ENCODE measurements at regions not wholly inside any gene's neighbourhood (a gene's known extent, or its start where the extent isn't known, plus 50 kb on each side); places are given as distances from the start of the nearest gene placed in this dataset.

GRCh38 chrX:109844986-109845385, 111.9 kb upstream of the ACSL4 start:
- no peaks in the 10 kb centered on the region for H3K36me3 ChIP-seq (ENCODE audit: insufficient read depth, low read length)

GRCh38 chrX:109845996-109846395, 112.9 kb upstream of the ACSL4 start:
- Histone ChIP-seq H3K4me3 (ENCODE audit: insufficient read depth, low read depth, low read length) (no peak overlapping the region), H3K79me2 (ENCODE audit: insufficient read depth, low read length) (no peaks in the 10 kb centered on the region), H3K4me2 (ENCODE audit: low read length) (no peak overlapping the region), H4K20me1 (ENCODE audit: insufficient read depth, low read length) (no peaks in the 10 kb centered on the region), H3K27me3 (ENCODE audit: insufficient read depth, low read length) (no peaks in the 10 kb centered on the region), H3K4me1 (ENCODE audit: insufficient read depth, low read length) (peaks cover 19% of the 10 kb centered on the region), H3K9me3 (ENCODE audit: insufficient read depth, low read depth, low read length) (no peaks in the 10 kb centered on the region), H3K27ac (ENCODE audit: low read depth, low read length) (no peak overlapping the region), H2AFZ (ENCODE audit: low read depth, low read length) (no peak overlapping the region), H3K9ac (ENCODE audit: low read length) (no peak overlapping the region), H3K36me3 (ENCODE audit: insufficient read depth, low read length) (no peaks in the 10 kb centered on the region)
- peaks cover 25% of the 10 kb centered on the region for H3K4me1 Mint-ChIP-seq (ENCODE audit: low read depth, unreplicated experiment)
- H3K27me3 Mint-ChIP-seq (ENCODE audit: low read depth, unreplicated experiment) = no peaks in the 10 kb centered on the region
- H3K4me3 Mint-ChIP-seq (ENCODE audit: unreplicated experiment) = no peak overlapping the region
- peak; percentile 54 for FAIRE-seq
- no peaks in the 10 kb centered on the region for H3K9me3 Mint-ChIP-seq (ENCODE audit: unreplicated experiment)
- H3K27ac Mint-ChIP-seq (ENCODE audit: unreplicated experiment) = no peak overlapping the region
- DNase-seq (ENCODE audit: low read depth) = no peak
- H3K36me3 Mint-ChIP-seq (ENCODE audit: low read depth, unreplicated experiment) = no peaks in the 10 kb centered on the region
- TF ChIP-seq, protein P1, sequence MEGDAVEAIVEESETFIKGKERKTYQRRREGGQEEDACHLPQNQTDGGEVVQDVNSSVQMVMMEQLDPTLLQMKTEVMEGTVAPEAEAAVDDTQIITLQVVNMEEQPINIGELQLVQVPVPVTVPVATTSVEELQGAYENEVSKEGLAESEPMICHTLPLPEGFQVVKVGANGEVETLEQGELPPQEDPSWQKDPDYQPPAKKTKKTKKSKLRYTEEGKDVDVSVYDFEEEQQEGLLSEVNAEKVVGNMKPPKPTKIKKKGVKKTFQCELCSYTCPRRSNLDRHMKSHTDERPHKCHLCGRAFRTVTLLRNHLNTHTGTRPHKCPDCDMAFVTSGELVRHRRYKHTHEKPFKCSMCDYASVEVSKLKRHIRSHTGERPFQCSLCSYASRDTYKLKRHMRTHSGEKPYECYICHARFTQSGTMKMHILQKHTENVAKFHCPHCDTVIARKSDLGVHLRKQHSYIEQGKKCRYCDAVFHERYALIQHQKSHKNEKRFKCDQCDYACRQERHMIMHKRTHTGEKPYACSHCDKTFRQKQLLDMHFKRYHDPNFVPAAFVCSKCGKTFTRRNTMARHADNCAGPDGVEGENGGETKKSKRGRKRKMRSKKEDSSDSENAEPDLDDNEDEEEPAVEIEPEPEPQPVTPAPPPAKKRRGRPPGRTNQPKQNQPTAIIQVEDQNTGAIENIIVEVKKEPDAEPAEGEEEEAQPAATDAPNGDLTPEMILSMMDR (IDR thresholded peaks at IDR 0.05; ENCODE audit: insufficient read depth, low read depth, low read length) = no peak
- no peak for TF ChIP-seq EZH2 (IDR thresholded peaks at IDR 0.05; ENCODE audit: insufficient read depth, low read length)

More at GRCh38 chrX:109844986-109845385, 111.9 kb upstream of the ACSL4 start:
- Mint-ChIP-seq H3K4me3 (ENCODE audit: unreplicated experiment) (no peak overlapping the region), H3K27ac (ENCODE audit: unreplicated experiment) (no peak overlapping the region), H3K27me3 (ENCODE audit: low read depth, unreplicated experiment) (no peaks in the 10 kb centered on the region), H3K9me3 (ENCODE audit: unreplicated experiment) (no peaks in the 10 kb centered on the region), H3K36me3 (ENCODE audit: low read depth, unreplicated experiment) (no peaks in the 10 kb centered on the region), H3K4me1 (ENCODE audit: low read depth, unreplicated experiment) (peaks cover 25% of the 10 kb centered on the region)
- FAIRE-seq (no peak), DNase-seq (ENCODE audit: low read depth) (no peak)
- H3K4me2 ChIP-seq (ENCODE audit: low read length) = no peak overlapping the region
- H3K9ac ChIP-seq (ENCODE audit: low read length) = no peak overlapping the region
- H3K4me1 ChIP-seq (ENCODE audit: insufficient read depth, low read length) = peaks cover 28% of the 10 kb centered on the region
- no peaks in the 10 kb centered on the region for H3K9me3 ChIP-seq (ENCODE audit: insufficient read depth, low read depth, low read length)
- H3K4me3 ChIP-seq (ENCODE audit: insufficient read depth, low read depth, low read length) = no peak overlapping the region
- H3K27me3 ChIP-seq (ENCODE audit: insufficient read depth, low read length) = no peaks in the 10 kb centered on the region
- no peak for TF ChIP-seq EZH2 (IDR thresholded peaks at IDR 0.05; ENCODE audit: insufficient read depth, low read length)
- TF ChIP-seq, protein P1 (IDR thresholded peaks at IDR 0.05; ENCODE audit: insufficient read depth, low read depth, low read length) = no peak
- H3K27ac ChIP-seq (ENCODE audit: low read depth, low read length) = no peak overlapping the region
- no peaks in the 10 kb centered on the region for H3K79me2 ChIP-seq (ENCODE audit: insufficient read depth, low read length)
- H2AFZ ChIP-seq (ENCODE audit: low read depth, low read length) = no peak overlapping the region
- no peaks in the 10 kb centered on the region for H4K20me1 ChIP-seq (ENCODE audit: insufficient read depth, low read length)

DNA sequence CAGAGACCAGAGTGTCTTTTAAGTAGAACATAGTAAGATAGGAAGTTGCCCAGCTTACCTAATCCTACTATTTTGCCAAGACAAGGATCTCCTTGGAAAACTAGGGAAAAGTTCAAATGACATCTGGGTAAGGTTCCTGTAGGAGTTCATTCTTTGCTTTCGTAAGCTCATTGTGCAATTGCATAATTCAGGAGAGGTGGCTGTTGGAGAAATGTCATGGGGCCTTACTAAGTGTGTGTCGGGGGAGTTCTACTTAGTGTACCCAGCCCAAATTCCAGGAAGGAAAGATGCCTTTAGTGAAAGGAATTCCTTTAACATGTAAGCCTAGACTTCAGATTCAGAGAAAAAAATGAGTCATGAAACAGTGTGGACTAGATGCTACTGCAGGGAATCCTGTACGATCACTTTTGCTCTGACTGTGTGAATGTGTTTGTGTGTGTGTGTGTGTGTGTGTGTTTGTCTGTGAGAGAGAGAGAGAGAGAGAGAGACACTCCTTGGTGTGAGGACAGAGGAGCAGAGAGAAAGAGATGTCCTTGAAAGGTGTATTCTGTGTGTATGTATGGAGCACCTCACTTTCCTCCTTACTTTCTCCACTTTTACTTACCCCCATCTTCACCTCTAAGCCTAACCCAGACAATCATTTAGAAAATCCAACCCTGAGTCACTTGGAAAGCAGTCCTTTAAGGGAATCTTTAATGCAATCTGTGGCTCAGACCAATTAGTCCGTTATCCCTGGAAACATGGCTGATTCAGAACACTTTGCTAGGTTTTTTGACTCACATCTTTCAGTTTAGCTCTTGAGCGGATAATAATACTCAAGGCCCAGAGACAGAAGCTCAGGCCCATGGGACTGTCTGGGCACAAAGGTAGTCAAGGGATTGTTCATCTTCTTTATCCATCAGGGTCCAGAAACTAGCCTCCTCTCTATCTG, 114.5 kb upstream of the ACSL4 start:
- Mint-ChIP-seq H3K4me1 (ENCODE audit: low read depth, unreplicated experiment) (peaks cover 20% of the 10 kb centered on the region), H3K9me3 (ENCODE audit: unreplicated experiment) (no peaks in the 10 kb centered on the region), H3K4me3 (ENCODE audit: unreplicated experiment) (no peak overlapping the region), H3K27ac (ENCODE audit: unreplicated experiment) (peak overlapping the region; percentile 88), H3K36me3 (ENCODE audit: low read depth, unreplicated experiment) (no peaks in the 10 kb centered on the region), H3K27me3 (ENCODE audit: low read depth, unreplicated experiment) (no peaks in the 10 kb centered on the region)
- no peak overlapping the region for H3K27ac ChIP-seq (ENCODE audit: low read depth, low read length)
- peak; percentile 98 for FAIRE-seq
- peak overlapping the region; percentile 52 for H2AFZ ChIP-seq (ENCODE audit: low read depth, low read length)
- H3K4me1 ChIP-seq (ENCODE audit: insufficient read depth, low read length) = peaks cover 10% of the 10 kb centered on the region
- no peaks in the 10 kb centered on the region for H3K79me2 ChIP-seq (ENCODE audit: insufficient read depth, low read length)
- H3K4me3 ChIP-seq (ENCODE audit: insufficient read depth, low read depth, low read length) = no peak overlapping the region
- H3K4me2 ChIP-seq (ENCODE audit: low read length) = peak overlapping the region; percentile 70
- H3K27me3 ChIP-seq (ENCODE audit: insufficient read depth, low read length) = no peaks in the 10 kb centered on the region
- TF ChIP-seq, protein P1 (IDR thresholded peaks at IDR 0.05; ENCODE audit: insufficient read depth, low read depth, low read length) = no peak
- TF ChIP-seq EZH2 (IDR thresholded peaks at IDR 0.05; ENCODE audit: insufficient read depth, low read length) = no peak
- peak; percentile 90 for DNase-seq (ENCODE audit: low read depth)
- H3K9me3 ChIP-seq (ENCODE audit: insufficient read depth, low read depth, low read length) = no peaks in the 10 kb centered on the region
- no peaks in the 10 kb centered on the region for H4K20me1 ChIP-seq (ENCODE audit: insufficient read depth, low read length)
- no peaks in the 10 kb centered on the region for H3K36me3 ChIP-seq (ENCODE audit: insufficient read depth, low read length)
- H3K9ac ChIP-seq (ENCODE audit: low read length) = no peak overlapping the region
